OCI-LY1 (cell line): ENCODE measurements at regions not wholly inside any gene's neighbourhood (a gene's known extent, or its start where the extent isn't known, plus 50 kb on each side); places are given as distances from the start of the nearest gene placed in this dataset.

ENCODE experiments used
- EZH2 ChIP-seq: fragments of 200-600 bp; sonication (generic), shearing (Covaris generic); IDR thresholded peaks from 2 replicates; pipeline ENCODE4 v1.8.0; 2017; ENCODE audit warnings: borderline replicate concordance, mixed run types, mild to moderate bottlenecking, antibody characterized with exemption, low read length, moderate library complexity, mixed read lengths
- TF ChIP-seq, protein P1 (sequence below): fragments of 200-600 bp; sonication (generic), shearing (Covaris generic); IDR thresholded peaks from 2 replicates; pipeline ENCODE4 v1.5.1; 2017; ENCODE audit warnings: mild to moderate bottlenecking, antibody characterized with exemption, low read length, moderate library complexity, mixed read lengths

DNA sequence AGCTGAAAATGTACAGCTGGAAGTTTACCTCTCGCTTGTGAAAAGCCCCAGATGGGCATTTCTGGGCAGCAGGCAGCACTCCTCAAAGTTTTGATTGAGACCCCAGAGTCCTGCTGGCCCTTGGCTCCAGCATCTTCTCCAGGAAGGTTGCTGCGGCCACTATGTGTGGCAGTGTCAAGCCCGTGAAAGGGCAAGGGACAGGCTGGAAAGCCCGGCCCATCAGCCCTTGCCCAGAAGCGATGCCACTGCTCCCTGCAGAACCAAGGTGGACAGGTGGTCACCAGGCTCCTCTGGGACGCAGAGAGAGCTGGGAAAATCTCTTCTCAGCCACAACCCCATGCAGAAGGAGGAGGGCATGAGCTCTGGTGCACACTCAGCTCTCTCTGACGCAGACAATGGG, 73.5 kb upstream of the BCL11B start:
- TF ChIP-seq, protein P1, sequence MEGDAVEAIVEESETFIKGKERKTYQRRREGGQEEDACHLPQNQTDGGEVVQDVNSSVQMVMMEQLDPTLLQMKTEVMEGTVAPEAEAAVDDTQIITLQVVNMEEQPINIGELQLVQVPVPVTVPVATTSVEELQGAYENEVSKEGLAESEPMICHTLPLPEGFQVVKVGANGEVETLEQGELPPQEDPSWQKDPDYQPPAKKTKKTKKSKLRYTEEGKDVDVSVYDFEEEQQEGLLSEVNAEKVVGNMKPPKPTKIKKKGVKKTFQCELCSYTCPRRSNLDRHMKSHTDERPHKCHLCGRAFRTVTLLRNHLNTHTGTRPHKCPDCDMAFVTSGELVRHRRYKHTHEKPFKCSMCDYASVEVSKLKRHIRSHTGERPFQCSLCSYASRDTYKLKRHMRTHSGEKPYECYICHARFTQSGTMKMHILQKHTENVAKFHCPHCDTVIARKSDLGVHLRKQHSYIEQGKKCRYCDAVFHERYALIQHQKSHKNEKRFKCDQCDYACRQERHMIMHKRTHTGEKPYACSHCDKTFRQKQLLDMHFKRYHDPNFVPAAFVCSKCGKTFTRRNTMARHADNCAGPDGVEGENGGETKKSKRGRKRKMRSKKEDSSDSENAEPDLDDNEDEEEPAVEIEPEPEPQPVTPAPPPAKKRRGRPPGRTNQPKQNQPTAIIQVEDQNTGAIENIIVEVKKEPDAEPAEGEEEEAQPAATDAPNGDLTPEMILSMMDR: no peak
- no peak for TF ChIP-seq EZH2
